ENCODE measurements at regions not wholly inside any gene's neighbourhood (a gene's known extent, or its start where the extent isn't known, plus 50 kb on each side); places are given as distances from the start of the nearest gene placed in this dataset.

GRCh38 chr12:111197376-111197944 lies 171.4 kb downstream of the PHETA1 start:
- no peak for DNase-seq
- intact Hi-C loops (cut with micrococcal nuclease): no loop called here
- H3K27ac ChIP-seq (replicated peaks): no peak overlapping the region
- H3K9me3 ChIP-seq (replicated peaks): no peaks in the 10 kb centered on the region
- no peak overlapping the region for H3K4me3 ChIP-seq
- H3K27me3 ChIP-seq (ENCODE audit: low read depth): peaks cover 75% of the 10 kb centered on the region
- TF ChIP-seq CTCF (IDR thresholded peaks at IDR 0.05; ENCODE audit: borderline replicate concordance): no peak
- H3K4me1 ChIP-seq: no peaks in the 10 kb centered on the region
- H3K36me3 ChIP-seq: no peaks in the 10 kb centered on the region

GRCh38 chr12:111196532-111196931 lies 172.4 kb downstream of the PHETA1 start:
- Histone ChIP-seq H3K27ac (replicated peaks) (no peak overlapping the region), H3K36me3 (no peaks in the 10 kb centered on the region), H3K4me3 (no peak overlapping the region), H3K27me3 (ENCODE audit: low read depth) (peaks cover 75% of the 10 kb centered on the region), H3K4me1 (no peaks in the 10 kb centered on the region), H3K9me3 (replicated peaks) (no peaks in the 10 kb centered on the region)
- intact Hi-C loops (cut with micrococcal nuclease): no loop called here
- DNase-seq: no peak
- no peak for TF ChIP-seq CTCF (IDR thresholded peaks at IDR 0.05; ENCODE audit: borderline replicate concordance)

DNA sequence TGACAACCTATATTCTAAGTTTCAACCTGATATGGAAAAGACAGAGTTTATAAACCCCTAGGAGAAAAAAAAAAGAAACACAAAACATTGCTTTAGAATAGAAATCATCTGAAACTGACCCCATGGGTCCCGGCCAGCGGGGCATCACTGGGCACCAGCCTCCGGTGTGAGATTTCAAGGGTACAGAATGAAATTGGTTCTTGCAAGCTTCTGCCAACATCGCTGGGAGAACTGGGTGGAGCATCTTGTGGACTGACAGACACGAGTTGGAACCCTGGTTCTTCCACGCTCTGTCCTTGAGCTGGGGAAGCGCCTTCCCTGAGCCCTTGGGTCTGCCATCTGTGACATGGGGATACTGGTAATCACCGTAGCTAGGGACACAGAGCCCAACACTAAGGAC lies 173.6 kb downstream of the PHETA1 start:
- peaks cover 73% of the 10 kb centered on the region for H3K27me3 ChIP-seq (ENCODE audit: low read depth)

GRCh38 chr12:111194703-111195051 lies 174.2 kb downstream of the PHETA1 start:
- Histone ChIP-seq H3K9me3 (replicated peaks) (no peaks in the 10 kb centered on the region), H3K4me1 (no peaks in the 10 kb centered on the region), H3K27ac (replicated peaks) (no peak overlapping the region), H3K36me3 (no peaks in the 10 kb centered on the region), H3K27me3 (ENCODE audit: low read depth) (peaks cover 67% of the 10 kb centered on the region), H3K4me3 (no peak overlapping the region)
- DNase-seq: no peak
- intact Hi-C loops (cut with micrococcal nuclease): no loop called here
- no peak for TF ChIP-seq CTCF (IDR thresholded peaks at IDR 0.05; ENCODE audit: borderline replicate concordance)

More for the DNA sequence above, 173.6 kb downstream of the PHETA1 start:
- H3K4me1 ChIP-seq: no peaks in the 10 kb centered on the region
- DNase-seq: no peak
- H3K4me3 ChIP-seq: no peak overlapping the region
- intact Hi-C loops (cut with micrococcal nuclease): no loop called here
- H3K36me3 ChIP-seq: no peaks in the 10 kb centered on the region
- H3K27ac ChIP-seq (replicated peaks): no peak overlapping the region
- no peak for TF ChIP-seq CTCF (IDR thresholded peaks at IDR 0.05; ENCODE audit: borderline replicate concordance)
- no peaks in the 10 kb centered on the region for H3K9me3 ChIP-seq (replicated peaks)

DNA sequence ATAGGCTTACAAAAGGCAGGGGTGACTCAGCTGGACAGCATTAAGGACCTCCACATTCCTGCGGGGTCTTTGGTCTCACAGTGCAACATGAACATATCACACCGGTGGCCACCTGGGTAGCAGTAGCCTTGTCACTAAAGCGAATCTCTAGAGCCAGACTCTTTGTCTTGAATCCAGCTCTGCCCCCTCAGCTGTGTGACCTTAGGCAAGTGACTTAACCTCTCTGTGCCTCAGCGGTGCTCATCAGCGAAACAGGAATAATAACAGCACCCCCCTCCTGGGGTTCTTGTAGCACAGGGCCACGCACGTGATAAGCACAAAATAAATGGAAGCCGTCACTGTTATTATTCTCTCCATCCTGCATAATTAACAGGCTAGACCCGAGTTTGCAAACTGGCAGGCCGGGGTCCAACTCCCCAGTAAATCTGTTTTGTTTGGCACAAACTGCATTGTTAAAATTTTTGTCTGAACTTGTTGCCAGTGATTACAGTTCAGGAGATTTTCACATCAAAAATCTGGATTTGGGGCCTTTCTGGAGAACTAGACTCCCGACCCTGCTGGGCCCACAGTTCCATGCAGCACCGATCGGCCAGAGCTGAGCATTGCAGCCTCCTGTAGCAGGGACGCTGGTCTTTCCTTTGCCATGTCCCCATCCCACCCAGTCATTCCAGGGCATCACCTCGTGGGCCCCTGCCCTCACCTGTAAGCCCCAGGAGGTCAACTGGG lies 174.8 kb downstream of the PHETA1 start:
- intact Hi-C loops (cut with micrococcal nuclease): no loop called here
- no peak for DNase-seq
- TF ChIP-seq CTCF (IDR thresholded peaks at IDR 0.05; ENCODE audit: borderline replicate concordance): no peak

More for the DNA sequence above, 174.8 kb downstream of the PHETA1 start:
- Histone ChIP-seq H3K9me3 (replicated peaks) (no peaks in the 10 kb centered on the region), H3K36me3 (no peaks in the 10 kb centered on the region), H3K4me1 (no peaks in the 10 kb centered on the region), H3K27me3 (ENCODE audit: low read depth) (peaks cover 64% of the 10 kb centered on the region), H3K27ac (replicated peaks) (no peak overlapping the region), H3K4me3 (no peak overlapping the region)

All from left ventricle myocardium inferior (tissue), 1 donor.